ENCODE measurements at regions not wholly inside any gene's neighbourhood (a gene's known extent, or its start where the extent isn't known, plus 50 kb on each side); places are given as distances from the start of the nearest gene placed in this dataset.

DNA sequence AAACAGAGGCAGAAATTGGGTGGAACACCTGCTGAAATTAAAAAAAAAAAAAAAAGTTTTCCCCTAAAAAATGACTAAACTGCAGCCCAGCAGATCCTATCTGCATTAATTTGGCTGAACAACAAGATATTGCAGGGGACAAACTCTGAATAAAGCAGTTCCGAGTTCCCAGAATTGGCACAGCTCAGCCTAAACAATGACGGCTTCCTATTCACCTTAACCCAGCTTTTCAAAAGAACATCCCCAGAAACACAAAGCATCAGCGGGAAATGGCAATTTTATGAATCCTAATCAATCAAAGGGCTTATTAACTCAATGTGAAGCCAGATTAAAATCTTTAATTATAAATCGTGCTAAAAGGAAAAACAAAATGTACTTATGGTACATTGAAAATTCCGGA, 497.8 kb upstream of the ZFHX3 start:
- no peak overlapping the region for H3K4me3 ChIP-seq (ENCODE audit: low read depth, low read length)
- TF ChIP-seq, protein P1, sequence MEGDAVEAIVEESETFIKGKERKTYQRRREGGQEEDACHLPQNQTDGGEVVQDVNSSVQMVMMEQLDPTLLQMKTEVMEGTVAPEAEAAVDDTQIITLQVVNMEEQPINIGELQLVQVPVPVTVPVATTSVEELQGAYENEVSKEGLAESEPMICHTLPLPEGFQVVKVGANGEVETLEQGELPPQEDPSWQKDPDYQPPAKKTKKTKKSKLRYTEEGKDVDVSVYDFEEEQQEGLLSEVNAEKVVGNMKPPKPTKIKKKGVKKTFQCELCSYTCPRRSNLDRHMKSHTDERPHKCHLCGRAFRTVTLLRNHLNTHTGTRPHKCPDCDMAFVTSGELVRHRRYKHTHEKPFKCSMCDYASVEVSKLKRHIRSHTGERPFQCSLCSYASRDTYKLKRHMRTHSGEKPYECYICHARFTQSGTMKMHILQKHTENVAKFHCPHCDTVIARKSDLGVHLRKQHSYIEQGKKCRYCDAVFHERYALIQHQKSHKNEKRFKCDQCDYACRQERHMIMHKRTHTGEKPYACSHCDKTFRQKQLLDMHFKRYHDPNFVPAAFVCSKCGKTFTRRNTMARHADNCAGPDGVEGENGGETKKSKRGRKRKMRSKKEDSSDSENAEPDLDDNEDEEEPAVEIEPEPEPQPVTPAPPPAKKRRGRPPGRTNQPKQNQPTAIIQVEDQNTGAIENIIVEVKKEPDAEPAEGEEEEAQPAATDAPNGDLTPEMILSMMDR (IDR thresholded peaks at IDR 0.05; ENCODE audit: low read depth, low read length), result no peak
- no peak for DNase-seq (ENCODE audit: low read depth, low spot score)
- in situ Hi-C loops (cut with HindIII; ENCODE audit: low sequenced_read_pairs), result no loop called here

DNA sequence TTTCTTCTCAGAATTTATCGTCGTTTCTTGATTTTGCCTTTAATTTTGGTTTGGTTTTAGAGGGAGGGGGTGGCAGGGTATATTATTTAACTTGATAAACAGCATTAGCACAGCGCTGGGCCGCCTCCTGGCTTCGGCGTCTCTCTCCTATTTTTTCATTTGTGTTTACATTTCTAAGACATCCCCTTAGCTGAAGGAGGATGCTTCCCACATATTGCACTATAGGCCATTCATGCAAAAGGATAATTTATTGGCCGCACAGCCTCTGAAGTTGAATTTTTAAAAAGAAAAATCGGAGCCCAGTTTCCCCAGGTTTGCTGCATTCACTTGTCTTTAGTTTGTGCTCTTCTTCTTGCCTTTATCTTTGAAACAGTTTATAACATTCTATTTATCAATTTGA, 497.4 kb upstream of the ZFHX3 start:
- in situ Hi-C loops (cut with HindIII; ENCODE audit: low sequenced_read_pairs), result no loop called here
- no peak overlapping the region for H3K4me3 ChIP-seq (ENCODE audit: low read depth, low read length)
- DNase-seq (ENCODE audit: low read depth, low spot score), result no peak
- TF ChIP-seq, protein P1 (IDR thresholded peaks at IDR 0.05; ENCODE audit: low read depth, low read length), result no peak

DNA sequence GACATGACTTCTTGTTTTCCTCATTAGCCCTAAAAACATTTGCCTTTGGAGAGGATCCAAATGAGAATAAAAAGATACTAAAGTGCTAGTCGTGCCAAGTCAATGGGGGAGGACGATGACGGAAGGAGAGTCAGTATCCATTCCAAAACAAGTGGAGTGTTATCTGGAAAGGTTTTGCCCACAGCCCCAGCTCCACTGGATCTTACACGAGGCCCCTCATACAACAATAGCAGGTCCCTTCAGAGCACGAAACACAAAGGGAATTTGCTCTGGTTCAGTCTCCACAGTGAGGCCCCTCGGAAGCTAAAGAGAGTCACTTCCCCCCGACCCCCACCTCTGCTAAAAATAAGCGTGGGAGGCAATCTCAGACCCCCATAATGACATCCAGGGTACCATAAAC, 496.9 kb upstream of the ZFHX3 start:
- TF ChIP-seq, protein P1 (IDR thresholded peaks at IDR 0.05; ENCODE audit: low read depth, low read length), result no peak
- no peak for DNase-seq (ENCODE audit: low read depth, low spot score)
- in situ Hi-C loops (cut with HindIII; ENCODE audit: low sequenced_read_pairs), result no loop called here
- H3K4me3 ChIP-seq (ENCODE audit: low read depth, low read length), result no peak overlapping the region

DNA sequence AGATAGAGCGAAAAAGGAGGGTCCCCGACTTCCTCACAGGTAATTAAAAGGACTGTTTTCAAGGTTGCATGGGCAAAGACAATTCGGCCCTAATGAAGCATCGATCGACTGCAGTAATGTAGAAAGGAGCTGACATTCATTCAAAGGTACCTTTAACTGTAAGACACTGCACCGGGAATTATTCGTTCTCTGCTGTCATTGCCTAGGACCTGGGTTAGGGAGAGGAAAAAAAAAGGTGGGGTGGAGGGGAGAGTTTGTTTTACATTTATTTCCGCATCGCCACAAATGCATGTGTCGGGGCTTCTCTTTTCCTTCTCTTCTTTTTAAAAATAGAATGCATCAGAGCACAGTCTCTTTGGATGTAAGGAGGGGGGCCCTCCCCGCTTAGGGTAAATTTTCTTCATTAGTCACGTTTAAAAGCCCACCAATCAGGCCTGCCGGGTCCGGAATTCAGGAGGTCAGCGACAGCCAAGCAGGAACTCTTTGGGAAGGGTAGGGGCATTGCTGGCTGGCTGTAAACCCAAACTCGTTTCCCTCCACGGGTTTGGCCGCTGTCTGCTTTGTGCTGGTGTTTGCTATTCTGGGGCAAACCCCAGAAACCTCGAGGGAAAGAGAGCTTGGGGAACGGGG, 496.2 kb upstream of the ZFHX3 start:
- in situ Hi-C loops (cut with HindIII; ENCODE audit: low sequenced_read_pairs), result no loop called here
- no peak for DNase-seq (ENCODE audit: low read depth, low spot score)
- TF ChIP-seq, protein P1 (IDR thresholded peaks at IDR 0.05; ENCODE audit: low read depth, low read length), result no peak
- H3K4me3 ChIP-seq (ENCODE audit: low read depth, low read length), result no peak overlapping the region

DNA sequence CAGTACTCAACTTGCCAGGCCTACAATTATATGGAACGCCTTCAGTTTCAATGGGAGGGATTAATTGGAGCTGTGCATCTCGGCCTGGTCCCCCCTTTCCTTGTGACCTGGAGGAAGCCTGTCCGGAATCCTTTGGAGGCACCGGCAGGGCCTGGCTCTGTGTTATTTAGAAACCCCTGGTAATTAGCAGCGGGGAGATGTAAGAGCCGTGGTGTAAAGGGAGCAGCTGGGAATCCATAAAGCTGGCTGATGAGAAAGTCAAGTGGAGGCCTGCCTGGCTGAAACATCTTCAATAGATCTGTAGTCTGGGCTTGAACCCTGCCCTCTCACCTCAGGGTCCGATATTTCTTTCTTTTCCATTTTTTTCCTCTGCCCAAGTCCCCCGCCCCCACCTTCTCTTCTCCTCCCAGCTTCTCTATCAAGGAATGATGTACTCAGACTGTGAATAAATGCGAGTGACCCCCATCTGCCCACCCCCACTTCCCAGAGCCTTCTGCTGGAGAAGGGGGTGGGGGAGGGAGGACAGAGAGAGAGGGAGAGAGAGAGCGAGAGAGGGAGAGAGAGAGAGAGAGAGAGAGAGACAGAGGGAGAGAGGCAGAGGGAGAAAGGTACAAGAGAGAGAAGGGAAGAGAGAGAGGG, 495.5 kb upstream of the ZFHX3 start:
- DNase-seq (ENCODE audit: low read depth, low spot score), result no peak
- H3K4me3 ChIP-seq (ENCODE audit: low read depth, low read length), result no peak overlapping the region
- TF ChIP-seq, protein P1 (IDR thresholded peaks at IDR 0.05; ENCODE audit: low read depth, low read length), result no peak
- in situ Hi-C loops (cut with HindIII; ENCODE audit: low sequenced_read_pairs), result no loop called here

DNA sequence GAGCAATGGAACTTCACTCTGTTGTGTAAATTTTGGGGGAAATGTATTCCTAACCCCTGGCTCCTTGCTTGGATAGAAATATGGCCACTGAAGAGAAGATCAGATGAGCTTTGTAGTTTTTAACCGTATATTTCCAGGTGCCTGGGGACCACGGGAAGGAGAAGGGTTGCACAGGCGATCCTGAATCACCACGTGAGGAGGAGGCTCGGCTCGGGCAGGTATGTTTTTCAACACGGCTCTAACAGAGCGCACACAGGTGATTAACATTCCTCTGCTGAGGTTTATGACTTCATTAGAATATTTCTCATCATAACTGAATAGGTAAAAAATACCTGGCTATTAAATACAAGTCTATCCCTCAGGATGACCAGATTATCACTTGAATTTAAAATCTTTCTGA, 495.0 kb upstream of the ZFHX3 start:
- TF ChIP-seq, protein P1 (IDR thresholded peaks at IDR 0.05; ENCODE audit: low read depth, low read length), result no peak
- in situ Hi-C loops (cut with HindIII; ENCODE audit: low sequenced_read_pairs), result no loop called here
- no peak overlapping the region for H3K4me3 ChIP-seq (ENCODE audit: low read depth, low read length)
- no peak for DNase-seq (ENCODE audit: low read depth, low spot score)
